ENCODE measurements at regions not wholly inside any gene's neighbourhood (a gene's known extent, or its start where the extent isn't known, plus 50 kb on each side); places are given as distances from the start of the nearest gene placed in this dataset.
"Not testable (repeated sequence)": the region's sequence is repeated elsewhere in the genome, so short reads cannot be mapped to it uniquely, and the experiment has no call there.

GRCh38 chr18:41058351-41059125 lies 896.5 kb upstream of the PIK3C3 start:
- H3K36me3 ChIP-seq (ENCODE audit: low read length), result no peaks in the 10 kb centered on the region
- no peak overlapping the region for H2AFZ ChIP-seq (ENCODE audit: low read depth, low read length, severe bottlenecking)
- H3K4me3 ChIP-seq (ENCODE audit: insufficient read depth, low read length, poor library complexity, severe bottlenecking), result no peak overlapping the region
- no peaks in the 10 kb centered on the region for H3K27me3 ChIP-seq (ENCODE audit: low read length)
- H3K4me2 ChIP-seq (ENCODE audit: low read depth, low read length, poor library complexity, severe bottlenecking), result no peak overlapping the region
- no peaks in the 10 kb centered on the region for H3F3A ChIP-seq (ENCODE audit: insufficient read depth)
- no peaks in the 10 kb centered on the region for H3K9me3 ChIP-seq (ENCODE audit: insufficient read depth, low read length)
- no peak overlapping the region for H3K9ac ChIP-seq (ENCODE audit: low read length)
- no peaks in the 10 kb centered on the region for H3K9me2 ChIP-seq (replicated peaks; ENCODE audit: insufficient read depth, low read length)
- TF ChIP-seq EZH2phosphoT487 (conservative IDR thresholded peaks at IDR 0.05; ENCODE audit: low read length) (no peak), CTCF (IDR thresholded peaks at IDR 0.05; ENCODE audit: insufficient read depth, low read length, poor library complexity, severe bottlenecking) (no peak)
- no peaks in the 10 kb centered on the region for H4K20me1 ChIP-seq (ENCODE audit: low read depth, low read length)
- H3K27ac ChIP-seq (ENCODE audit: low read depth, low read length), result no peak overlapping the region
- no peaks in the 10 kb centered on the region for H3K79me2 ChIP-seq (ENCODE audit: insufficient read depth, low read length)

GRCh38 chr18:41052625-41053024 lies 902.4 kb upstream of the PIK3C3 start:
- Histone ChIP-seq H3K36me3 (ENCODE audit: low read length) (no peaks in the 10 kb centered on the region), H3K9ac (ENCODE audit: low read length) (no peak overlapping the region), H3F3A (ENCODE audit: insufficient read depth) (no peaks in the 10 kb centered on the region), H3K9me2 (replicated peaks; ENCODE audit: insufficient read depth, low read length) (0 out of 2 replicates have a peak, but pooled peaks cover 2% of the 10 kb centered on the region), H4K20me1 (ENCODE audit: low read depth, low read length) (no peaks in the 10 kb centered on the region), H2AFZ (ENCODE audit: low read depth, low read length, severe bottlenecking) (no peak overlapping the region), H3K27ac (ENCODE audit: low read depth, low read length) (no peak overlapping the region), H3K27me3 (ENCODE audit: low read length) (no peaks in the 10 kb centered on the region), H3K4me2 (ENCODE audit: low read depth, low read length, poor library complexity, severe bottlenecking) (no peak overlapping the region), H3K4me3 (ENCODE audit: insufficient read depth, low read length, poor library complexity, severe bottlenecking) (no peak overlapping the region), H3K79me2 (ENCODE audit: insufficient read depth, low read length) (no peaks in the 10 kb centered on the region), H3K9me3 (ENCODE audit: insufficient read depth, low read length) (0 out of 2 replicates have a peak, but pooled peaks cover 4% of the 10 kb centered on the region)
- TF ChIP-seq EZH2phosphoT487 (conservative IDR thresholded peaks at IDR 0.05; ENCODE audit: low read length) (no peak), CTCF (IDR thresholded peaks at IDR 0.05; ENCODE audit: insufficient read depth, low read length, poor library complexity, severe bottlenecking) (no peak)

GRCh38 chr18:41046250-41046649 lies 908.8 kb upstream of the PIK3C3 start:
- H3K9me2 ChIP-seq (replicated peaks; ENCODE audit: insufficient read depth, low read length); H3K4me2 ChIP-seq (ENCODE audit: low read depth, low read length, poor library complexity, severe bottlenecking); H3K4me3 ChIP-seq (ENCODE audit: insufficient read depth, low read length, poor library complexity, severe bottlenecking); H3K9ac ChIP-seq (ENCODE audit: low read length); H4K20me1 ChIP-seq (ENCODE audit: low read depth, low read length); H3K27ac ChIP-seq (ENCODE audit: low read depth, low read length); H3K79me2 ChIP-seq (ENCODE audit: insufficient read depth, low read length); H2AFZ ChIP-seq (ENCODE audit: low read depth, low read length, severe bottlenecking); H3K9me3 ChIP-seq (ENCODE audit: insufficient read depth, low read length); H3K36me3 ChIP-seq (ENCODE audit: low read length); H3F3A ChIP-seq (ENCODE audit: insufficient read depth); H3K27me3 ChIP-seq (ENCODE audit: low read length): not testable (repeated sequence)

GRCh38 chr18:41043876-41044275 lies 911.2 kb upstream of the PIK3C3 start:
- H2AFZ ChIP-seq (ENCODE audit: low read depth, low read length, severe bottlenecking), result no peak overlapping the region

More at GRCh38 chr18:41043876-41044275, 911.2 kb upstream of the PIK3C3 start:
- Histone ChIP-seq H3K27me3 (ENCODE audit: low read length) (no peaks in the 10 kb centered on the region), H4K20me1 (ENCODE audit: low read depth, low read length) (no peaks in the 10 kb centered on the region), H3K9me3 (ENCODE audit: insufficient read depth, low read length) (0 out of 2 replicates have a peak, but pooled peaks cover 9% of the 10 kb centered on the region), H3K36me3 (ENCODE audit: low read length) (no peaks in the 10 kb centered on the region), H3K79me2 (ENCODE audit: insufficient read depth, low read length) (no peaks in the 10 kb centered on the region), H3K27ac (ENCODE audit: low read depth, low read length) (no peak overlapping the region), H3K9ac (ENCODE audit: low read length) (no peak overlapping the region), H3K4me3 (ENCODE audit: insufficient read depth, low read length, poor library complexity, severe bottlenecking) (no peak overlapping the region), H3K4me2 (ENCODE audit: low read depth, low read length, poor library complexity, severe bottlenecking) (no peak overlapping the region), H3F3A (ENCODE audit: insufficient read depth) (no peaks in the 10 kb centered on the region), H3K9me2 (replicated peaks; ENCODE audit: insufficient read depth, low read length) (0 out of 2 replicates have a peak, but pooled peaks cover 4% of the 10 kb centered on the region)
- no peak for TF ChIP-seq CTCF (IDR thresholded peaks at IDR 0.05; ENCODE audit: insufficient read depth, low read length, poor library complexity, severe bottlenecking)
- TF ChIP-seq EZH2phosphoT487 (conservative IDR thresholded peaks at IDR 0.05; ENCODE audit: low read length), result no peak

All from SU-DHL-6 (cell line).